LHCN-M2 (cell line): ENCODE measurements at regions not wholly inside any gene's neighbourhood (a gene's known extent, or its start where the extent isn't known, plus 50 kb on each side); places are given as distances from the start of the nearest gene placed in this dataset.

Experiments
- DNase-seq: peaks from one replicate; pipeline ENCODE4 v3.0.0-alpha.2; 2012; ENCODE audit warnings: low read depth

DNA sequence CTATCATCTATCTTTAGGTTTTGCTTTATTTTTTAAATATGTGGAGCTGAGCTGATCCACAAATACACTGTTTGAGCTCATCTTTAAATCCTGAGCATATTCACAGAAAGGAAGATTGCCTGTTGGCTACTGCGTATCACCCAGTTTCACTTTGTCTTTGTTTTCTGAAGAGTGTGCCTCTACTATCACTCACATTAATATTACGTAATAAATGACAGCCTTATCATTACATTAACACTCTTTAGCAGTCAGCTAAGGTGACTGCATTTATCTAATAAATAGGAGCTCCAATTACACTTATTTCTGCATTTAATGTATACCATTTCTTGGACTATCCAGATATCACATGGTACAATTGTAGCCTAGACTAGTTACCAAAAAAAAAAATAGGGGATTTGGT lies 511.7 kb downstream of the NR2F1-AS1 start:
- DNase-seq, result no peak

DNA sequence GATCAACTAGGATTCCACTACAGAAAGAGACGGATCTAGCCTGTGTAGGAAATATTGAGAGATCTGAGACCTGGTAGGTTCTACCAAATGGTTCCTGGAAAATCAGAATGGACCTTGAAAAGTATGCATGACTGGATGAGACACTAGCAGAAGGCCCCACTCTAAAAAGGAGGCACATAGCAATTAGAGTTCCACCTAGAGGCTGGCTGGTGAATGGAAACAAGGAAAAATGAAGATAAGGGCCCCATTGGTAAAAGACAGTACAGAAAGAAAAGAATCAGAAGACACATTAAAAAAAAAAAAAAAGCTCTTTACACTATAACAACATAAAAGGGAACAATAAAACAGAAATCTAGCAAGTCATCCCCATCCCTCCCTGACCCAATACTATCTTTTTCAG lies 518.5 kb downstream of the NR2F1-AS1 start:
- DNase-seq, result peak; percentile 58

DNA sequence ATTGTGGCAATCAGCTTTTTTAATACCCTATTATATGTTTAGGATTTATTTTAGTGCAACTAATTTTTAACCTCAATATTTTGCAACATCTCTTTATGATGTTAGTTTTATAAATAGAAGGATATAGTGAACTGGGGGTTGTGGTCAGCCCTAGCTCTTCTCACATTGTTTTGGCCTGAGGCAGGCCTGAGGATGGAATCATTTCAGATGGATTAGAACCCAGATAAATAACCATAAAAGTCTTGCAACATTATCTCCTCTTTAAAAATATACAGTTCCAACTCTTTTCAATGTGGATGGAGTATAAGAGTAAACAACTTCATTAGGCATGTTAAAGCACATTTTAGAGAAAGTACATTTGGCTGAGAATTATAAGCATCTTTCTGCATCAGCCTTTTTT lies 522.7 kb downstream of the NR2F1-AS1 start:
- peak; percentile 77 for DNase-seq

DNA sequence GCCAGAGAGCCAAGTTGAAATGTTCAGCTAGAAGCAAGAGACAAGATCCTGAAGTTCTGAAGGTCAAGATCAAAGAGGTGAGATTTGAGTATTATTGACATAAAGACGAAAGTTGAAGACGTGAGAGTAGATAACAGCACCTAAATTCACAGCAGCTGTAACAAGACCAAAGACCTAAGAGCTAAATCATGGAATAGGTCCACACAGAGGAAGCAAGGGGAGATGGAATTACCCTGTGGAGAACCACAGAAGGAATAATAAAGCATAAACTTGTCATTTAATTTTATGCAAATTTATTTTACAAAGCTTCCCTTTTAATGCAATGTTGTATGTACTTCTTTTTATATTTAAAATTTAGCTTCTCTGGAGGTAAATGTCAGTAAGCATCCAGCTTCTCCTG lies 523.7 kb downstream of the NR2F1-AS1 start:
- DNase-seq, result no peak

DNA sequence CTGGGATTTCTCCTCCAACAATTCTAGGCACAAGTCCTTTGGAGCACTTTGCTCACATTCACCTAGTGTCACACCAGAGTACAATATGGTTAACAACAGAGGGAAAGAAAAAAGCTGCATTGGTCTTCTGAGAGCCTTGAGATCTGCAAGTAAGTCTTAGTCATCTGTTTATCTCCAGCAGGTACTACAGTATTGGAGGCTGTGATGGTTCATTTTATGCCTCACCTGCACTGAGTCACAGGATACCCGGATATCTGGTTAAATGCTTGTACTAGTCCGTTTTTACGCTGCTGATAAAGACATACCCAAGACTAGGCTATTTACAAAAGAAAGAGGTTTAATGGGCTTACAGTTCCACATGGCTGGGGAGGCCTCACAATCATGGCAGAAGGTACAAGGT lies 525.0 kb downstream of the NR2F1-AS1 start:
- DNase-seq, result no peak

DNA sequence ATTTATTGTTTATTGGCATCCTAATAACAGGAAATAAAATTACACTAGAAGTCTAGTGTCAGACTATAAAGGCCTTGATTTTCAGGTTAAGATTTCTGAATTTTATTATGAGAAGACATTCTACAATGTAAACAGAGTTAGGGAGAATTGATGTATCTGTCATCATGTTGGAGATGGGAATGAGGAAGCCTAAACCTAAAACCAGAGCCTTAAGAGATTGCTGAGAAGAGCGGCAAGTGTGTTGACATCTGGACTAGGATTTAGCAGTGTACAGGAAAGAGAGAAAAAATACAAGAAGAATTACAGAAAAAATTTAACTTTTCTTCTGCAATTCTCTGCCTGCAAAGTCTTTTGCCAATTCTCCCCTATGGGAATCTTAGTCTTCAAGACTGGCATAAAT lies 525.5 kb downstream of the NR2F1-AS1 start:
- DNase-seq, result no peak

DNA sequence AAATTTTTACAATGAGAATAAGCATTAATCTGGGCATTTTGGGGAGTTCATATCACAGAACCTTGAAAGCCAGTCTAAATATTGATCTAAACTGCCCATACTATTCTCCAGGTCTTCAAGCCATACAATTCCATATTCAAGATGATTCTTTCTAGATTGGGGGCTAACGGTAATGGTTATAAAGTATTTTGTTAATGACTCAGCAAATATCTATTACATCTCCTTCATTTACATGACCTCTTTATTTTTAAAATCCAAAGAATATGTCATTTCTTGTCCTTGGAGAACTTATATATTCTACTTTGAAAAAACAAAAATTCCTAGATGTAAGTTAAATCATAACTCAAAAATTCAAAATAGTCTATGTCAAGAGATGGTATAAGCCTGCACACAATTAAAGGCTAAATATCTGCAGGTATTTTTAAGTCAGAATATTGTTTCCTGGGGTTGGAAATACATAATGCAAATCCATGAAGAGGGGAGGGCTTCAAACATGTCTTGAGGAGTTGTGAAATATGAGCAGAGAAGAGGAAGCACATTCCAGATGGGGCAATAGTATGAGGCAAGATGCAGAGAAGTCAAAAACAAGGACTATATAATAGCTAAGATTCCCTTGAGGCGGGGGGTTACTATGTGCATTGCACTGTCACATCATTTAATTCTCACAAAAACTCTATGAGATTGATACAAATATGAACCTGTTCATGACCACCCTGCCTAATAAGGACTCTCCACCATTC lies 526.4 kb downstream of the NR2F1-AS1 start:
- DNase-seq, result no peak

DNA sequence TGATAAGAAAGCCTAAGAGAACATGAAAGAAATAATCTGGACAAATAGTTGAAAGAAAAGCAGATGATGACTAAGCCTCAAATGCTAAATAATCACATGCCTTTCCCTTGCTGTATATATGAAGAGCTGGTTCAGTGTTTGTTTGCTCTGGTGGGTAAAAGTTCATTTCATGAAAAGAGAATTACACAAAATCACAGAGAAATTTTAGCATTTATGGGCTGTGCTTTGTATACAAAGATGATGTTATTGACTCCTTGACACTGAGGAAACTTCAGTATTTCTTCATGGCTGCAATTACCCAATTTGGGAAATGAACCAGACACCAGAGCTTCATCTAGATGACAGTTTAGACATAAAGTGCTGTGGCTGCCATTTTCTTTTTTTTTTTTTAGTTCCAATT lies 527.2 kb downstream of the NR2F1-AS1 start:
- DNase-seq, result no peak

DNA sequence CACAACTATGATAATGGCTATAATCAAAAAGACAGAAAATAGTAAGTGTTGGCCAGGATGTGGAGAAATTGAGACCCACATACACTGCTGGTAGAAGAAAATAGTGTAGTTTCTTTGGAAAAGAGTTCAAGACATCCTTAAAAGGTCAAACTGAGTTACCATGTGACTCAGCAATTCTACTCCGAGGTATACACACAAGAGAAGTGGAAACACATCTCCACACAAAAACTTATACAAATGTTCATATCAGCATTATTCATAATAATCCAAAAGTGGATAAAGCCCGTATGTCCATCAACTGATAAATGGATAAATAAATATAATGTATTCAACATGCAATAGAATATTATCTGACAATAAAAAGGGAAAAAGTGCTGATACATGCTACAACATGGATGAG lies 532.2 kb downstream of the NR2F1-AS1 start:
- no peak for DNase-seq

DNA sequence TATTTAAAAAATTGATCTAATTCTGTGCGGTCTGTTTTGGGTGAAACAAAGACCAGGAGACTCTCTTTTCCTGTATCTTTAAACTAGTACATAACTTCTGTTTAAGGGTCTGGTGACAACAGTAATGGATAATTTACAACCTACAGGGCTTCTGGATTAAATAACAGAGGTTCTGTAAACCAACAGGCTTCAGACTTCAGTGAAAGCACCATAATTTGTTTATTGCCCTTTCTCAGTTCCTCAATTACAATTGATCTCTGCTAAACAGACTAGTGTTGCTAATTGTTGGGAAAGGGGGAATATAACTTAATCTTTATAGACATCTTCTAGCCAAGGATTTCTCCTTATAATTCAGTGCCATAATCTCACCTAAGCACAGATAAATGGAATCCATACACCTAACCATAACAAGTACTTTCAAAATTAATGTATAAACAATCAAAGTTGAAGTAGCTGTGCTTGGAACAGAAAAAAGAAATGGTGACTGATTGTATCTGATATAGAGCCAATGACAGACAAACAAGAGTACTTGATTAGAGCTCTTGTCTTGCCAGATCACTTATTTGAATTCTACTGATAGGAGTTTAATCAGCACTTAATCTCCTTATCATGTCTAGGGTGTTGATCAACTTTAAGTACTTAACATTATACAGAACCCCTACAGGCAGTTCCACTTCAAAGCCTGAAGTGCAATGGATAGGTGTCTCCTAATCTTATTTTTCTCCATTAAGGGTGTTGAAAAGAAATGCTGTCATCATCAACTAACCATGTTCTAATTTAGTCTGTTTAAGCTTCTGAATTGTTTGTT lies 536.0 kb downstream of the NR2F1-AS1 start:
- no peak for DNase-seq

DNA sequence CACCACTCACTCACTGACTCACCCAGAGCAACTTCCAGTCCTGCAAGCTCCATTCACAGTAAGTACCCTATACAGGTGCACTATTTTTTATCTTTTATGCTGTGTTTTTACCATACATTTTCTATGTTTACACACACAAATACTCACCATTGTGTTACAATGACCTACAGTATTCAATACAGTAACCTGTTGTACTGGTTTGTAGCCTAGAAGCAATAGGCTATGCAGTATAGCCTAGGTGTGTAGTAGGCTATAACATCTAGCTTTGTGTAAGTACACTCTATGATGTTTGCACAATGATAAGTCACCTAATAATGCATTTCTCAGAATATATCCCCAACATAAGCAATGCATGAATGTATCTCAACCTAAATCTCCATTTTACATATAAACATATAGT lies 541.1 kb downstream of the NR2F1-AS1 start:
- no peak for DNase-seq

DNA sequence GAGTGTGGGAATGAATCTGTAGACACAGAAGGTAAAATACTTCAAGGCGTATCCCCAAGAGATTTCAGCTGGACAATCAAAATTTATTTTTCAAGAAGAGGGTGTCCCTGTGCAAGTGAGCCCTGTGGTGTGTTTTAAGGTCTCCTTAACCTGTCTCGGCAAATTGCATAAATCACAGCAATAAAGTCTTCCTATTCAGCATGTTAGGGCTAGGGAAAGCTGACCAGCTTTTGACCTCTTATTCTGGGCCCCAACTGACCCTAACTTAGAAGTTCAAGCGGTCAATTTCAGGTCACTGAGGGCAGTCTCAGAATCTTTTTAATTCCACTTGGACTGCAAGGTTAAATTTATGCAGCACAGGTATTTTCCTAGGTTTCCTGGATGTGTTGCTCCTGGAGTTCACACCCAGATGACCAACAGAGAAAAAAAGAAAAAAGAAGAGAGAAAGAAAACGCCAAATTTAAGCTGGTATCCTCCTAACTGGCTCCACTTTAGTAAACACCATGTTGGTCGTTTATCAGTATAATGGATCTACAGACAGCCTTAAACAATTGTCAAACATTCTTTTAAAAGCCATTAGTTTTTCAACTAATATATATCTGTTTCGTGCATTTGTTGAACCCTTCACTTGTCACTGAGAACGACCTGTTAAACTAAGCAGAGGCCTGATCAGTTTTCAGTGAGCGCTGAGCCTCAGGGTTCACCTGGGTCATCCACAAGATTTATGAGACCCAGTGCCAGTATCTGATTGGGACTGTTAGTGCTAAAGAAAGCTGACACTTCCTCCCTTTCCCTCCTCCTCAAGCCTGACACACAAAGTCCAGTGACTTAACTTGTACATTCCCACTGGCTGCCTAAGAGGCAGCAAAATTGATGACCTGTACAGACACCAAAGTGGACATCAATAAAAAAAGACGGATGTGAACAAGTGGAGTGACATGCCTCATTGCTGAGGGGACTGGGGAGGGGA lies 546.1 kb downstream of the NR2F1-AS1 start:
- DNase-seq, result no peak

DNA sequence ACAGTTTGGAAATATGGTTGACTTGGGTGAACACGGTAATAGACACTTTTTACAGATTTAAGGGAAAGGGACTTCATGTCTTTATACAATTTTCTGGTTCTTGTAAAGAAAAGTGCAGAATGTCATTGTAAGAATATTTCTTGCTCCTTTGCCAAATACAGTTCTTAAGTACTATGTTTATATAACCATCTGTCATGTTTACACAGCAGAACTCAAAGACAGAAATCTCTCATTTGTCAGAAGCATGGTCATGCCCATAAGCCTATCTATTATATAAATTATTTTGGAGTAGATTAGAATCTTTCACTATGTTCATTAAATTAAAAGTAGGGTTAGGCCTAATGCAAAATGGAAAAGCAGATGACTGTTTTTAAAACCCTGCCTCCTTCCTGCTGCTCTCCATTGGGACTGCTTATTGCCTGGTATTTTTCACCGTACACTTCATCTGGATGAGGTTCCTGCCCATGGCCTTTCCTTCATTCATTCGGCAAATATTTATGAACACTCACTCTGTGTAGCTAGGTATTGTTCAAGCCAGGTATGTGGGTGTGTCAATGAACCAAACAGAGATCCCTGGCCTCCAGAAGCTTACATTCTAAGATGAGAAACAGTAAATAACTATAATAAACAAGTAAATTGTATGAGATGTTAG lies 558.1 kb downstream of the NR2F1-AS1 start:
- DNase-seq, result peak; percentile 14

DNA sequence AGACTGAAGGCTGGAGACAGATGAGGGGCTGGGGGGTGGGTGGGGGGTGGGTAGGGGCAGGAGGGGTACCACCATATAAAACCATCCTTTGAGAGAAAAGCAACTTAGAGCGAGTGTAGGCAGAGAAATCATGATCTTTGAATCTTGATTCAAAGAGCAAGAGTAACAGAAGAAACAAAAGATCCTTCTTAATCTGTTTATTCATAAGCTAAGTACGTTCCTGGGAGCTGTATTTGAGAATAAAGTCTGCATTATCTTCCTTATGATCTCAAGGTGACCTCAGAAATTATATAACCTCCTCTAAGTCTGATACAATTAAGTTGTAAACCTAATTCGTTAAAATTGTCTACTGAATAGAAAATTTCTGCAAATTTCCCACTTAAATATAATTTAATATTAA lies 558.8 kb downstream of the NR2F1-AS1 start:
- no peak for DNase-seq

DNA sequence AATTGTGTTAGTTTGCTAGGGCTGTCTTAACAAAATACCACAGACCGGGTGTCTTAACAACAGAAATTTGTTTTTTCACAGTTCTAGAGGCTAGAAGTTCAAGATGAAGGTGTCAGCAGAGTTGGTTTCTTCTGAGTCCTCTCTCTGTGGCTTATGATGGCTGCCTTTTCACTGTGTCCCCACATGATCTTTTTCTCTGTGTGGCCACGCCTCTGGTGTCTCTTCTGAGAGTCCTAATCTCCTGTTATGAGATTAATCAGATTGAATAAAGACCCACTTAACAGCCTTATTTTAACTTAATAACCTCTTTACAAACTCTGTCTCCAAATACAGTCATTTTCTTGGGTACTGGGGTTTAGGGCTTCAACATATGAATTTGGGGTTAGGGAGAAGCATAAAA lies 561.1 kb downstream of the NR2F1-AS1 start:
- no peak for DNase-seq

DNA sequence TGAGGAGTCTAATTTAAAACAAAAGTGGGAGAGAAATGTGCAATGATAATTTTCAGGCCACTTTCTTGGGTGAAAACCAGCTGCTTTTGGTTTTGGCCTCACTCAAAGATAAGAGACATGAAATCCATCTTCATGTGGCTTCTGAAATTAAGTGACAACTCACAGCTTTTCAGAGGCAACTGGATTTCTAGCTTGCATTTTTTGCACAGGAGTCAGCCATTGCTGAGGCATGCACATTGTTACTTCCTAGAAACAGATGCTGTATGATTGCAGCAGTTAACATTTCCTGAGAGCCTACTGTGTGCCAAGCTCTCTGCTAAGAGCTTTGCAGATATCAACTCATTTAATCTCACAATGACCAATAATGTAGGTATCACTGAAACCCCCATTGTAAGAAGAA lies 562.6 kb downstream of the NR2F1-AS1 start:
- peak; percentile 23 for DNase-seq

DNA sequence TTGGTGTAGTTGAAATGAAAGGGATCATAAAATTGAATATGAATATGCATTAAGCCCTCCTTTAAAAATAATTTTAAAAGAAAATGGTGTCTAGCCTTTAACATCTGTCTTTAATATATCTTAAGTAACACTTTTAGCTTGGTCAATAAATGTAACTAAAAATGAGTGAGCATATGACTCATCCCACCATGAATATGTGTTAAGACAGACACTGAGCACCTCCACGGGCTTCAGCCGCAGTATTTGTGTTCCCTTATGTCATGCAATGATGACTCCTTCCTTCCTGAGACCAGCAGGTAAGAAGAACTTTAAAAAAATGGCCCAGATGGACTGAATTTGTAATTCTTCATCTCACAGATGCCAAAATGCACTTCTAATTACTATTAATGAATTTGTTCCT lies 563.2 kb downstream of the NR2F1-AS1 start:
- peak; percentile 55 for DNase-seq

DNA sequence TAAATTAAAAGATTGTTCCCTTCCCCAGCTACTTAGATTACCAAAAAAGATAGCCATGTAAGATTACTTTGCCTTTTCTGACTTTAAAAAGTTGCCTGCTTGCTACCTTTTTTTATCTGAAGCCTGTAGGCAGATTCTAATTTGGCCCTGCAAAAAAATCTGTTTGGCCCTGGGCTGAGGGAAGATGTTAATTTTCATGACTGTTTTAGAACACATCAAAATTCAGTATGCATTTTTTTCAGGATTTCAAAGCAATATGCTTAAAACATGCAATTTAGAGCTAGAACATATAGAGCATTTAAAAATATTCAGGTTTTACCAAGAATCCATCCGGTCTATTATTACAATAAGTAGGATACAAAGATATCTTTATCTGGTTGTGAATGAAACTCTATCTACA lies 563.6 kb downstream of the NR2F1-AS1 start:
- DNase-seq, result no peak

DNA sequence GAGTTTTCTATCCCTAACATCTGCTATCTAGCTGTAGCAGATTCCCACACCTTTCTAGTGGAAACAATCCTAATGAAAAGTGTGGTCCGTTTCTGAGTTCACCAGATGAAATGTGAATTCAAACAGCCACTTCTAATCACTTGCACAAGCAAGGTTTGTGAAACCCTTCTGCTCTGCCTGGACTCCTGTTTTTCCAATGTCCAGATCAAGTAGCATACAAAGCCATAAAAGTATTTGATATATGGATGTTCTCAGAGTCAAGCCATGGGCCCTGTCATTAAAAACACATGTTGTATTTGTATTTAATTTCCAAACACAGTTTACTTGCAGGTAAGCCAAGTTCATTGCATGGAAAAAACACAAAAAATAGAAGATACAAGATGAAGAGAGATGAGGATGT lies 570.4 kb downstream of the NR2F1-AS1 start:
- no peak for DNase-seq

DNA sequence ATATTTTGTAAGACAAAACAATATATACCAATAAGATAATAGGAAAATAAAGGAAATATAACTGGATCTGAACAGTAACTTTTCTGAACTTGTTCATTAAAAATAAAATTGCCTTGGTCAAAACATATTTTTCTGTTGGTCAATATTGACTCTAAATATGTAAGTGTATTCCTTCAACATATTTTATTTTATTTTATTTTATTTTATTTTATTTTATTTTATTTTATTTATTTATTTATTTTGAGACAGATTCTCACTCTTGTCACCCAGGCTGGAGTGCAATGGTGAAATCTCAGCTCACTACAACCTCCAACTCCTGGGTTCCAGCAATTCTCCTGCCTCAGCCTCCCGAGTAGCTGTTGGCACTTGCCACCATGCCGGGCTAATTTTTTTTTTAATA lies 571.0 kb downstream of the NR2F1-AS1 start:
- no peak for DNase-seq

DNA sequence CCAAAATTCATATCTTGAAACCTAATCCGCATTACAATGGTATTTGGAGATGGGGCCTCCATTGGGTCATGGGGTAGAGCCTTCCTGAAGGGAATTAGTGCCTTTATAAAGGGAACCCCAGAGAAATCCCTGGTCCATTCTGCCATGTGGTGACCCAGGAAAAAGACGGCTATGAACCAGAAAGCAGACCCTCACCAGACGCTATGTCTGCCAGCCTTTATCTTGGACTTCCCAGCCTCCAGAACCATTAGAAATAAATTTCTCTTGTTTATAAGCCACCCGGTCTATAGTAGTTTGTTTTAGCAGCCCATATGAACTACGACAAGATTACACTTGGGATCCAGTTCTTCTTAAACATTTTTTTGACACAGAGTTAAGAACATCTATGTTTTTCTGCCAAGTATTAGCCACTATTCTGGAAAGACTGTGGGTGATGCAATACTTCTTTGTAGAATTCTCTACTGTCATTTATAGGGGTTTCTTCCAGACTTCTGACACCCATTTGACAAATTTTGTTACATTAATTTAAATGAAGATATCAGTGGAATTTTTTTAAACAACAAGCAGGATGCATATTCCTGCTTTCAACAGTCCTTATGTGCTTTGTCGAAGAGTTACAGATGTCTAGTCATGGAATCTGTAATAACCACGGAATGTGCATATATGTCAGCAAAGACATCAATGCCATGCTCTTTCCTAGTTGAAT lies 572.4 kb downstream of the NR2F1-AS1 start:
- DNase-seq, result no peak
